K562 (cell line): ENCODE measurements at regions not wholly inside any gene's neighbourhood (a gene's known extent, or its start where the extent isn't known, plus 50 kb on each side); places are given as distances from the start of the nearest gene placed in this dataset.

Source experiments
- ATAC-seq: fragments of 200-7000 bp; cut with Tn5 transposase; 3 replicates; pipeline ENCODE4 v1.9.1; 2020; ENCODE audit warnings: moderate library complexity
- BruUV-seq: library from RNA; stranded (reverse); fragments of 400-500 nt; replicated peaks from 2 replicates; lab custom pipeline; 2021; lab: Mats Ljungman, UMichigan
- CTCF ChIA-PET: fragments of 300-600 bp; formaldehyde crosslinking; extraction: SDS; loops from one replicate; lab custom pipeline; 2021; ENCODE audit warnings: low intra/inter-chr PET ratio; lab: Yijun Ruan, JAX
- POLR2A ChIA-PET: fragments of 300-600, 350-650 bp; sonication (Branson Sonifier 250); formaldehyde crosslinking; extraction: SDS; loops from one replicate; lab custom pipeline; 2021; ENCODE audit warnings: antibody characterized with exemption, inconsistent platforms; lab: Yijun Ruan, JAX
- DNase-seq, 4 experiments: peaks; one replicate each; pipeline versions ENCODE4 v3.0.0 to v3.0.0-alpha.2; 2011 to 2018; ENCODE audit warnings: low spot score in 3 of 4, mixed read lengths in 3 of 4; ENCODE audit errors: extremely low read depth in 1 of 4
- FAIRE-seq: peaks from 2 replicates; lab custom pipeline; 2011; peaks lifted over from hg19 to GRCh38; lab: Jason Lieb, UNC
- H2AFZ ChIP-seq: 2 replicates; pipeline ENCODE4 v1.6.0; 2011; ENCODE audit warnings: low read depth, low read length, control low read depth, inconsistent platforms
- H3K27ac ChIP-seq: fragments of 200-600 bp; 3 replicates; pipeline ENCODE4 v1.8.0; 2011; ENCODE audit warnings: low read depth, mild to moderate bottlenecking, control low read depth, inconsistent platforms, low read length, moderate library complexity, mixed read lengths; ENCODE audit errors: extremely low read depth
- H3K27me3 ChIP-seq, 2 experiments: fragments of 300-600 bp in 1 of 2; 2 replicates in 1 of 2; 3 replicates in 1 of 2; pipeline versions ENCODE4 v1.6.0 to v1.8.0; 2011; ENCODE audit warnings: inconsistent platforms in 2 of 2, low read length in 2 of 2, mild to moderate bottlenecking in 1 of 2, mixed read lengths in 1 of 2, moderate library complexity in 1 of 2; ENCODE audit not compliant: control insufficient read depth in 2 of 2, insufficient read depth in 2 of 2
- H3K36me3 ChIP-seq: fragments of 300-600 bp; 3 replicates; pipeline ENCODE4 v1.8.0; 2011; ENCODE audit warnings: mild to moderate bottlenecking, low read length, inconsistent platforms; ENCODE audit not compliant: control insufficient read depth, insufficient read depth
- H3K4me1 ChIP-seq, 2 experiments: fragments of 200-600 bp in 1 of 2; replicated peaks in 1 of 2; 2 replicates in 1 of 2; 3 replicates in 1 of 2; pipeline versions ENCODE4 v1.5.1 to v1.8.0; 2011; ENCODE audit warnings: inconsistent platforms in 2 of 2, low read length in 2 of 2, mild to moderate bottlenecking in 1 of 2, mixed read lengths in 1 of 2, moderate library complexity in 1 of 2; ENCODE audit not compliant: control insufficient read depth in 2 of 2, insufficient read depth in 2 of 2
- H3K4me2 ChIP-seq: 2 replicates; pipeline ENCODE4 v1.6.1; 2011; ENCODE audit warnings: low read length, control low read depth, inconsistent platforms, mixed read lengths; ENCODE audit not compliant: insufficient read depth
- H3K4me3 ChIP-seq: fragments of 200-600 bp; sonication (generic), shearing (Covaris generic); 2 replicates; pipeline ENCODE4 v1.5.1; 2016; ENCODE audit warnings: control low read depth, inconsistent platforms
- H3K79me2 ChIP-seq: fragments of 200-600 bp; 3 replicates; pipeline ENCODE4 v1.8.0; 2011; ENCODE audit warnings: low read length, inconsistent platforms; ENCODE audit not compliant: control insufficient read depth, insufficient read depth
- H3K9ac ChIP-seq, 2 experiments: 2 replicates each; pipeline versions ENCODE4 v1.6.0 to v1.6.1; 2011; ENCODE audit warnings: low read depth in 2 of 2, low read length in 2 of 2, control low read depth in 1 of 2, inconsistent platforms in 1 of 2, mild to moderate bottlenecking in 1 of 2, mixed read lengths in 1 of 2; ENCODE audit not compliant: insufficient read depth in 1 of 2
- H3K9me1 ChIP-seq: one replicate; pipeline ENCODE4 v1.6.0; 2011; ENCODE audit warnings: inconsistent platforms, mild to moderate bottlenecking, low read length, moderate library complexity; ENCODE audit not compliant: control insufficient read depth, insufficient read depth
- H3K9me3 ChIP-seq: replicated peaks from 2 replicates; pipeline ENCODE4 v1.5.1; 2011; ENCODE audit warnings: low read depth, low read length, inconsistent platforms; ENCODE audit not compliant: control insufficient read depth, insufficient read depth
- H4K20me1 ChIP-seq: replicated peaks from 2 replicates; pipeline ENCODE4 v1.6.1; 2011; ENCODE audit warnings: low read length, inconsistent platforms, mixed read lengths; ENCODE audit not compliant: control insufficient read depth, insufficient read depth
- CAMTA2 ChIP-seq: fragments of 250-450 bp; sonication (Bioruptor Pico); conservative IDR thresholded peaks from 2 replicates; pipeline ENCODE4 v1.5.1; 2022
- CEBPG ChIP-seq, 3 experiments: fragments of 200-800 bp in 1 of 3; sonication (Bioruptor generic) in 1 of 3; sonication (generic) in 1 of 3; formaldehyde crosslinking in 1 of 3; IDR thresholded peaks in 2 of 3; conservative IDR thresholded peaks in 1 of 3; 2 replicates each; pipeline versions ENCODE4 v1.6.1 to v1.8.0; 2016 to 2022; ENCODE audit warnings: missing compliant biosample characterization in 2 of 3, missing genetic modification characterization in 2 of 3, mild to moderate bottlenecking in 1 of 3, missing genetic modification reagents in 1 of 3
- GABPA ChIP-seq: fragments of 200-800 bp; sonication (Bioruptor generic); conservative IDR thresholded peaks from 2 replicates; pipeline ENCODE4 v1.6.1; 2016; ENCODE audit warnings: low read depth, missing genetic modification characterization, missing compliant biosample characterization
- GATAD2A ChIP-seq: fragments of 450-650 bp; IDR thresholded peaks from 2 replicates; pipeline ENCODE4 v1.6.1; 2017
- HDAC2 ChIP-seq: fragments of 450-650 bp; IDR thresholded peaks from 2 replicates; pipeline ENCODE4 v1.6.1; 2016; ENCODE audit warnings: mild to moderate bottlenecking
- HOXB6 ChIP-seq: fragments of 250-450 bp; sonication (Bioruptor Pico); IDR thresholded peaks from 2 replicates; pipeline ENCODE4 v1.5.1; 2022; ENCODE audit warnings: mild to moderate bottlenecking, borderline replicate concordance
- L3MBTL2 ChIP-seq: fragments of 450-650 bp; IDR thresholded peaks from 2 replicates; pipeline ENCODE4 v1.6.1; 2016; ENCODE audit warnings: mild to moderate bottlenecking, moderate library complexity
- MTA2 ChIP-seq: fragments of 450-650 bp; IDR thresholded peaks from 2 replicates; pipeline ENCODE4 v1.6.1; 2016; ENCODE audit warnings: low read depth
- TCF7 ChIP-seq: sonication (generic); IDR thresholded peaks from 2 replicates; pipeline ENCODE4 v1.6.1; 2016; ENCODE audit warnings: antibody characterized with exemption, borderline replicate concordance
- ZNF324 ChIP-seq: fragments of 250-450 bp; sonication (Bioruptor Pico); IDR thresholded peaks from 2 replicates; pipeline ENCODE4 v1.4.0; 2020; ENCODE audit warnings: mild to moderate bottlenecking
- ZNF644 ChIP-seq: fragments of 200-800 bp; sonication (Bioruptor generic); IDR thresholded peaks from 2 replicates; pipeline ENCODE4 v1.6.1; 2016; ENCODE audit warnings: low read depth, missing genetic modification characterization, missing compliant biosample characterization
- WGBS: fragments of 100-300 bp; shearing (Covaris generic); methylation state at CpG from one replicate; pipeline ENCODE4 v1.1.6; 2016; ENCODE audit warnings: low coverage, mixed read lengths; ENCODE audit not compliant: insufficient coverage; ENCODE audit errors: missing lambda C conversion rate; 5-methylcytosine and 5-hydroxymethylcytosine counted together
- in situ Hi-C: fragments of 300-500 bp; cut with MboI; formaldehyde crosslinking; loops from 4 replicates; pipeline ENCODE4 v1.15.0; 2018; ENCODE audit warnings: inconsistent platforms, mixed read lengths
- intact Hi-C: fragments of 100-400 bp; cut with micrococcal nuclease; formaldehyde crosslinking; loops from 2 replicates; pipeline ENCODE4 v1.14.2; 2022
- TF ChIP-seq, protein P1 (sequence below): sonication (generic); formaldehyde crosslinking; IDR thresholded peaks from 2 replicates; pipeline ENCODE4 v1.8.0; 2022; ENCODE audit warnings: mild to moderate bottlenecking, missing genetic modification reagents, borderline replicate concordance
- TF ChIP-seq, protein P2 (sequence below): sonication (generic); formaldehyde crosslinking; IDR thresholded peaks from 2 replicates; pipeline ENCODE4 v1.8.0; 2022; ENCODE audit warnings: mild to moderate bottlenecking, missing genetic modification reagents
- TF ChIP-seq, protein P3 (sequence below): fragments of 450-650 bp; formaldehyde crosslinking; conservative IDR thresholded peaks from 2 replicates; pipeline ENCODE4 v1.4.0; 2022; ENCODE audit warnings: mild to moderate bottlenecking, missing genetic modification characterization

DNA sequence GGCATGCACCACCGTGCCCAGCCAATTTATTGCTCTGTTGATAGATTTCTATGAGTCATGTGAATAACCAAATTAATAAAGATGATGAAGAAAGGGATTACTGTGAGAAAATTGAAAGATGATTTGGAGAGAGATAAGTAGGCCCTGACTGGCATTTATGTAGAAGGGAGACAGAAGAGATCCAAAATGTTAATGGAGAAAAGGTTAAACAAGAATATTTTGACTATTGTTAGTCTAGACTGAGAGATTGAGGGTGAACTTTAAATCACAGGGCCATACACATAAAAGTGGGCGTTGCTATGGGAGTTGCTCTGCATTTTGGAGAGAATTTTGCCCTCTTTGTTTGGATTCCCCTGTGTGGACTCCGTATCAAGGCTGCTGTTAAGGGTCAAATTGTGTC, 68.9 kb upstream of the SCAF8 start:
- H3K79me2 ChIP-seq, result no peaks in the 10 kb centered on the region
- H3K9me3 ChIP-seq, result no peaks in the 10 kb centered on the region
- ATAC-seq, result no peak
- DNase-seq, result no peak
- no peak overlapping the region for H3K4me2 ChIP-seq
- 3% methylated on average over 3 of the region's 3 CpGs for WGBS
- FAIRE-seq, result no peak
- no TSS peak for BruUV-seq
- no peak overlapping the region for H3K4me3 ChIP-seq
- POLR2A ChIA-PET, result no interaction called here
- CTCF ChIA-PET, result no interaction called here
- no peaks in the 10 kb centered on the region for H3K4me1 ChIP-seq
- no peak overlapping the region for H3K9ac ChIP-seq
- TF ChIP-seq CAMTA2 (CRISPR knock-in tag) (no peak), ZNF324 (CRISPR knock-in tag) (no peak), HDAC2 (no peak), ZNF644 (tag) (no peak), GABPA (no peak), TCF7 (no peak), GATAD2A (no peak), CEBPG (CRISPR knock-in tag; IDR thresholded peaks at IDR 0.05) (no peak), CEBPG (tag; conservative IDR thresholded peaks at IDR 0.05 in 1 of 2, IDR thresholded peaks at IDR 0.05 in 1 of 2) (no peak), HOXB6 (no peak), MTA2 (no peak), L3MBTL2 (no peak)
- TF ChIP-seq, protein P1, sequence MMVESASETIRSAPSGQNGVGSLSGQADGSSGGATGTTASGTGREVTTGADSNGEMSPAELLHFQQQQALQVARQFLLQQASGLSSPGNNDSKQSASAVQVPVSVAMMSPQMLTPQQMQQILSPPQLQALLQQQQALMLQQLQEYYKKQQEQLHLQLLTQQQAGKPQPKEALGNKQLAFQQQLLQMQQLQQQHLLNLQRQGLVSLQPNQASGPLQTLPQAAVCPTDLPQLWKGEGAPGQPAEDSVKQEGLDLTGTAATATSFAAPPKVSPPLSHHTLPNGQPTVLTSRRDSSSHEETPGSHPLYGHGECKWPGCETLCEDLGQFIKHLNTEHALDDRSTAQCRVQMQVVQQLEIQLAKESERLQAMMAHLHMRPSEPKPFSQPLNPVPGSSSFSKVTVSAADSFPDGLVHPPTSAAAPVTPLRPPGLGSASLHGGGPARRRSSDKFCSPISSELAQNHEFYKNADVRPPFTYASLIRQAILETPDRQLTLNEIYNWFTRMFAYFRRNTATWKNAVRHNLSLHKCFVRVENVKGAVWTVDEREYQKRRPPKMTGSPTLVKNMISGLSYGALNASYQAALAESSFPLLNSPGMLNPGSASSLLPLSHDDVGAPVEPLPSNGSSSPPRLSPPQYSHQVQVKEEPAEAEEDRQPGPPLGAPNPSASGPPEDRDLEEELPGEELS (CRISPR knock-in tag), result no peak
- TF ChIP-seq, protein P2, sequence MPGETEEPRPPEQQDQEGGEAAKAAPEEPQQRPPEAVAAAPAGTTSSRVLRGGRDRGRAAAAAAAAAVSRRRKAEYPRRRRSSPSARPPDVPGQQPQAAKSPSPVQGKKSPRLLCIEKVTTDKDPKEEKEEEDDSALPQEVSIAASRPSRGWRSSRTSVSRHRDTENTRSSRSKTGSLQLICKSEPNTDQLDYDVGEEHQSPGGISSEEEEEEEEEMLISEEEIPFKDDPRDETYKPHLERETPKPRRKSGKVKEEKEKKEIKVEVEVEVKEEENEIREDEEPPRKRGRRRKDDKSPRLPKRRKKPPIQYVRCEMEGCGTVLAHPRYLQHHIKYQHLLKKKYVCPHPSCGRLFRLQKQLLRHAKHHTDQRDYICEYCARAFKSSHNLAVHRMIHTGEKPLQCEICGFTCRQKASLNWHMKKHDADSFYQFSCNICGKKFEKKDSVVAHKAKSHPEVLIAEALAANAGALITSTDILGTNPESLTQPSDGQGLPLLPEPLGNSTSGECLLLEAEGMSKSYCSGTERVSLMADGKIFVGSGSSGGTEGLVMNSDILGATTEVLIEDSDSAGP (CRISPR knock-in tag), result no peak
- TF ChIP-seq, protein P3, sequence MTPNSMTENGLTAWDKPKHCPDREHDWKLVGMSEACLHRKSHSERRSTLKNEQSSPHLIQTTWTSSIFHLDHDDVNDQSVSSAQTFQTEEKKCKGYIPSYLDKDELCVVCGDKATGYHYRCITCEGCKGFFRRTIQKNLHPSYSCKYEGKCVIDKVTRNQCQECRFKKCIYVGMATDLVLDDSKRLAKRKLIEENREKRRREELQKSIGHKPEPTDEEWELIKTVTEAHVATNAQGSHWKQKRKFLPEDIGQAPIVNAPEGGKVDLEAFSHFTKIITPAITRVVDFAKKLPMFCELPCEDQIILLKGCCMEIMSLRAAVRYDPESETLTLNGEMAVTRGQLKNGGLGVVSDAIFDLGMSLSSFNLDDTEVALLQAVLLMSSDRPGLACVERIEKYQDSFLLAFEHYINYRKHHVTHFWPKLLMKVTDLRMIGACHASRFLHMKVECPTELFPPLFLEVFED, result no peak
- TF ChIP-seq, all 486 proteins: peak for 0
- Histone ChIP-seq H3K36me3 (no peaks in the 10 kb centered on the region), H4K20me1 (no peaks in the 10 kb centered on the region), H2AFZ (no peak overlapping the region), H3K27me3 (peaks cover 12 to 13% of the 10 kb centered on the region in 2 experiments; a peak in 3 of 5 replicates), H3K9me1 (no peaks in the 10 kb centered on the region), H3K27ac (no peak overlapping the region)
- intact Hi-C loops (loop anchor here (5.0 kb wide), 1 partner anchor 307 kb away; the partner anchor contains the start of gene IPCEF1), in situ Hi-C loops (no loop called here)
